Stomach smooth muscle (tissue), 2 donors: ENCODE measurements at regions not wholly inside any gene's neighbourhood (a gene's known extent, or its start where the extent isn't known, plus 50 kb on each side); places are given as distances from the start of the nearest gene placed in this dataset.

Source experiments
- H3K27ac ChIP-seq: one replicate; pipeline ENCODE4 v1.7.0; 2013; ENCODE audit warnings: mild to moderate bottlenecking, low read length, inconsistent platforms
- H3K27me3 ChIP-seq, 2 donors: one replicate each; pipeline ENCODE4 v1.7.0; 2013; ENCODE audit warnings: low read length in 2 of 2; ENCODE audit not compliant: insufficient read depth in 2 of 2, control insufficient read depth in 1 of 2
- H3K36me3 ChIP-seq, 2 donors: one replicate each; pipeline ENCODE4 v1.7.0; 2013; ENCODE audit warnings: low read length in 2 of 2; ENCODE audit not compliant: control insufficient read depth in 2 of 2, insufficient read depth in 2 of 2
- H3K4me1 ChIP-seq: one replicate; pipeline ENCODE4 v1.7.0; 2013; ENCODE audit warnings: low read length; ENCODE audit not compliant: control insufficient read depth, insufficient read depth
- H3K4me3 ChIP-seq, 2 donors: one replicate each; pipeline ENCODE4 v1.7.0; 2013; ENCODE audit warnings: low read length in 2 of 2
- H3K9ac ChIP-seq, 2 donors: one replicate each; pipeline ENCODE4 v1.7.0; 2013; ENCODE audit warnings: low read length in 2 of 2, mild to moderate bottlenecking in 1 of 2
- H3K9me3 ChIP-seq, 2 donors: one replicate each; pipeline ENCODE4 v1.7.0; 2013; ENCODE audit warnings: low read length in 2 of 2; ENCODE audit not compliant: control insufficient read depth in 2 of 2
- donor health status: healthy.
- donor health status: Pancreatic carcinoma.

DNA sequence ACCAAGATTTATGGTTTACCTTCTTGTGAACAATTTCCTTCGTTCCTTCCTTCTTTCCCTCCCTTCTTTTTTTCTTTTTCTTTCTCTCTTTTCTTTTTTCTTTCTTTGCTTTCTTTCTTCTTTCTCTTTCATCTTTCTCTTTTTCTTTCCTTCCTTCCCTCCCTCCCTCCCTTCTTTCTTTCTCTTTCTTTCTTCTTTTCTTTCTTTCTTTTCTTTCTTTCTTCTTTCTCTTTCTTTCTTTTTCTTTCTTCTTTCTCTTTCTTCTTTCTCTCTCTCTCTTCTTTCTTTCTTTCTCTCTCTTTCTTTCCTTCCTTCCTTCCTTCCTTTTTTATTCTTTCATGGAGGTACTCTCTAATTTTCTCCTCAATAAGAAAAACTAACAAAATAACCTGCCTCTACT is 462.1 kb upstream of the ATP2B1 start:
- Histone ChIP-seq H3K4me1 (no peaks in the 10 kb centered on the region), H3K9ac (no peak overlapping the region)

DNA sequence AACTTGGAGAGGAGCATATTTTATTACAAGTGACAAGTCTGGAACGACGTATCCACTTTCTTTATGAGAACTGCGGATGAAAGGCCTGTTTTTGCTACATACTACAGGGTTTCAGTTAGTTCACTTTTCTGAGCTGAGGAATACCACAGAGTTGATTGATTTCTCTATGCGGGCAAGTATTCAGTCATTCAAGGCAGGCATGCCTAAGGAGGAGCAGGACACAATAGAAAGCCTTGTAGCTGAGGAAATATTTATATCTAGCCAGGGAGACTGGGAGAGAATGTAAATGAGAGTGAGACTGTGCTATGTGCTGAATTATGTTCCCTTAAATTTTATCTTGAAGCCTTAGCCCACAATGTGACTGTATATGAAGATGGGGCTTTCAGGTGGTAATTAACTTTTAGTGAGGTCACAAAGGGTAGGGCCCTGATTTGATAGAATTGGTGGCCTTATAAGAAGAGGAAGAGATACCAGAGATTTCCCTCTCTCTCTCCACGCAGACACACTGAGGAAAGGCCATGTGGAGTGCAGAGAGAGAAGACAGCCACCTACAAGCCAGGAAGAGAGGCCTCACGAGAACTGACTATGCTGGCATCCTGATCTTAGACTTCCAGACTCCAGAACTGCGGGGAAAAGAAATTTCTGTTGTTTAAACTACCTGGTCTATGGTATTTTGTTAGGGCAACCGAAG is 459.0 kb upstream of the ATP2B1 start:
- Histone ChIP-seq H3K36me3 (no peaks in the 10 kb centered on the region), H3K27ac (no peak overlapping the region), H3K27me3 (no peaks in the 10 kb centered on the region), H3K9ac (no peak overlapping the region), H3K4me3 (no peak overlapping the region), H3K4me1 (no peaks in the 10 kb centered on the region), H3K9me3 (no peaks in the 10 kb centered on the region)

More for the DNA sequence above, 462.1 kb upstream of the ATP2B1 start:
- Histone ChIP-seq H3K36me3 (no peaks in the 10 kb centered on the region), H3K27ac (no peak overlapping the region), H3K27me3 (no peaks in the 10 kb centered on the region), H3K4me3 (no peak overlapping the region), H3K9me3 (no peaks in the 10 kb centered on the region)

DNA sequence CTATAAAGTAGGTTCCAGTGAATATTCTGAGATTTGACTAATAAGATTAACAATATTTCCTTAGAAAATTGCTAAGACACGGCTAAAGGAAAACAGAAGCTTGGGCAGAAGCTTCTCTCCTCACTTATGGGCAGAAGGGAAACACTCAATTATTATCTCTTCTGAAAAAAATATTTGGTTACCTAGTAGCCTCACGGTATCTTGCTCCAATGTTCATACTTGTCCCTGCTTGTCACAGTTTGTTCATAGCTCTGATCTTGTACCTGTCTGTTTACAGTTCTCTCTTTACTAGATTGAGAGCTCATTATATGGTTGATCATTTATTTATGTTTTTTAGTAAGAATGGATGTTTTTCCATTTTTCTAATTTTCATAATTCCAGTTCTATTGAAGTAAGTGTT is 458.0 kb upstream of the ATP2B1 start:
- Histone ChIP-seq H3K4me1 (no peaks in the 10 kb centered on the region), H3K27me3 (no peaks in the 10 kb centered on the region), H3K4me3 (no peak overlapping the region), H3K27ac (no peak overlapping the region), H3K9me3 (no peaks in the 10 kb centered on the region), H3K9ac (no peak overlapping the region), H3K36me3 (no peaks in the 10 kb centered on the region)

DNA sequence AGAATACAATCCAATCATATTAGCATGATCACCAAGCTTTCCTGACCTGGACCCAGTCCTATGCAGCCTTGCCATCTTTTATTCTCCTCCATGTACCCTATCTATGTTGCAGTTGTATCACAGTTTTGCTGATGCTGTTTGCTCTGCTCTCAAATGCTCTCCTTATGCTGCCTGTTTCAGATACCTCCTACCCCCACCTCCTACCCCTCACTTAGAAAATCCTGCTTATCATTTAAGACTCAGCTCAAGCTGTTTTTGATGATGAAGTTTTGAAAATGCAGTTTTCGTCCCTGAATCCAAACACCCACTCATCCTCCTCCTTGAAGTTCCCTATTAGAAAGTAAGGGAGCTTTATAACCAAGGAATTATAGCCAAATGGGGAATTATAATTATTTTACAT is 457.4 kb upstream of the ATP2B1 start:
- Histone ChIP-seq H3K36me3 (no peaks in the 10 kb centered on the region), H3K9ac (no peak overlapping the region), H3K9me3 (no peaks in the 10 kb centered on the region), H3K27me3 (no peaks in the 10 kb centered on the region), H3K27ac (no peak overlapping the region), H3K4me3 (no peak overlapping the region), H3K4me1 (no peaks in the 10 kb centered on the region)

DNA sequence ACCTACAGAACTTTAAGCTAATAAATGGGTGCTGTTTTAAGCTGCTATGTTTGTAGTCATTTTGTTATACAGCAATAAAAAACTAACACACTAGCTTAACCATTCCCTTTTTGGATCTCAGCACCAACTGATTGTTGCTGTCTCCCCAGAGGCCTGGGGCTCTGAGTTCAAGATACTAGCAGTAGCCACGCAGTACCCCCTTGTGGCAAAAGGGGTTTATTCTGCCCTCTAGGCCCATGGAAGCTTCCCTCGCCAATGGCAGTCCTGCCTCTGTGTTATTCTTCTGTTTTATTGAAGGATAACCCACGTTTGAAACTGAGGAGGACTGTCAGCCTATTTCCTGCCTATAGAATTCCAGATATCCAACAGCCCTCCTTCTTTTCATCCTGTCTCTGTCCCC is 455.3 kb upstream of the ATP2B1 start:
- Histone ChIP-seq H3K9ac (no peak overlapping the region), H3K27me3 (no peaks in the 10 kb centered on the region), H3K36me3 (no peaks in the 10 kb centered on the region), H3K27ac (no peak overlapping the region), H3K4me1 (no peaks in the 10 kb centered on the region), H3K9me3 (no peaks in the 10 kb centered on the region), H3K4me3 (no peak overlapping the region)

DNA sequence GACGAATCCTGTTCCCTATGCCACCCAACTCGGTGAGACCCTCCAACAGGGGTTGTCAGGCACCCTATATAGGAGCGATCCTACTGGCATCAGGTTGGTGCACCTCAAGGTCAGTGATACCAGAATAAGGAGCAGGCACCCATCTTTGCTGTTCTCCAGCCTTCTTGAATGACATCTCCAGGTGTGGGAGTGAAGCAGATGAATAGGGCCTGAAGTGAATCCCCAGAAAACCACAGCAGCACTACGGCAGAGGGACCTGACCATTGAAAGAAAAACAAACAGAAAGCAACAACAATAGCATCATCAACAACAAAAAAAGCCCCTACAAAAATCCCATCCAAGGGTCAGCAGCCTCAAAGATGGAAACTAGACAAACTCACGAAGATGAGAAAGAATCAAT is 445.2 kb upstream of the ATP2B1 start:
- no peak overlapping the region for H3K27ac ChIP-seq

DNA sequence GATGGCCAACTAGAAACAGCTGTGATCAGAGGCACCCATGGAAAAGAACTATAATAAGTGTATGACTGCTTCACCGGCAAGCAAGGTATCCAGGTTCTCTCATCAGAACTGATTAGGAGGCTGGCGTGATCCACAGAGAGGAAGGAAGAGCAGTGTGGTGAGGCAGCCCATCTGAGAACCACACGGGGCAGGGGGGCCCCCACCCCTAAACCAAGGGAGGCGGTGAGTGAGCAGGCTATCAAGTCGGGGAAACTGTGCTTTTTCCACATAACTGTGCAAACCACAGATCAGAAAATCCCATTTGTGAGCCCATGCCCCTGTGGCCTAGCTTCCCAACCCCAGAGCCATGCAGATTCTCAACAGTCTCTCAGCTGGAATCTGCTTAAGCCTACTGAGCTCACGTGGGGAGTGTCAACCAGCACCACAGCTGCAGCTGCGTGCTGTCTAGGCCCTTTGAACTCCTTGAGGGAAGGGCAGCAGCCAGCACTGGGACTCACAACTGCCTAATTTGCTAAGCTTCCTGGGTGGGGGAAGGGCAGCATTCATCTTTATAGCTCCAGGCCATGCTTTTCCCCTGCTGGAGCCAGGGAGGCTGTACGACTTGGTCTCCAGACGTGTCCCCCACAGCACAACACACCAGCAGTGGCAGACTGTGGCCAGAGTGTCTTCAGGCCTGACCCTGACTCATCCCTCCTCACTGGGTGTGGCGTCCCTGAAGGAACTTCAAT is 444.4 kb upstream of the ATP2B1 start:
- Histone ChIP-seq H3K9ac (no peak overlapping the region), H3K36me3 (no peaks in the 10 kb centered on the region), H3K9me3 (no peaks in the 10 kb centered on the region), H3K4me1 (no peaks in the 10 kb centered on the region), H3K27ac (no peak overlapping the region), H3K4me3 (no peak overlapping the region), H3K27me3 (no peaks in the 10 kb centered on the region)

More for the DNA sequence above, 445.2 kb upstream of the ATP2B1 start:
- Histone ChIP-seq H3K4me1 (no peaks in the 10 kb centered on the region), H3K36me3 (no peaks in the 10 kb centered on the region), H3K9ac (no peak overlapping the region), H3K4me3 (no peak overlapping the region), H3K9me3 (no peaks in the 10 kb centered on the region), H3K27me3 (no peaks in the 10 kb centered on the region)

DNA sequence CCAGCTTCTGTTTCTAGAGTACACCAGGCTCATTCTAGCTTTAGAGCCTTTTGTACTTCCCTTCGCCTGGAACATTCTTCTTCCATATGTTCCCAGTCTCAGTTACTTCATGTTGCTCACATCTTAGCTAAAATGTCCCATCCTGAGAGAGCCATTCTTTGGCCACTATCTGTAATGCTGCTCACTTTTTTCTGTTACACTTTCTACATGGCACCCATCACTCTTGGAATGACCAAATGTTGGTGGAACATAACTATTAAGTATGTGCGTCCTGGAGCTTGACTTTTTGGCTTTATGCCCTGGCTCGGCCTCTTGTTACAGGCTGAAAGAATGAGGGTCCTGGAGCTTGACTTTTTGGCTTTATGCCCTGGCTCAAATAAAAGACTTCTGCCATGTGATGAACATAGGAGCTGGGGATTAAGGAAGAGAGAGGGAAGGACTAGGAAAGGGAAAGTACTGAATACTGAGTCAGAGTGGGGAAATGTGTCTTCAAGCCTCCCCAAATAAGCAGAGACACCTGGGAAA is 442.9 kb upstream of the ATP2B1 start:
- Histone ChIP-seq H3K4me1 (no peaks in the 10 kb centered on the region), H3K9me3 (no peaks in the 10 kb centered on the region), H3K27me3 (no peaks in the 10 kb centered on the region), H3K36me3 (no peaks in the 10 kb centered on the region), H3K4me3 (no peak overlapping the region), H3K27ac (no peak overlapping the region), H3K9ac (no peak overlapping the region)

DNA sequence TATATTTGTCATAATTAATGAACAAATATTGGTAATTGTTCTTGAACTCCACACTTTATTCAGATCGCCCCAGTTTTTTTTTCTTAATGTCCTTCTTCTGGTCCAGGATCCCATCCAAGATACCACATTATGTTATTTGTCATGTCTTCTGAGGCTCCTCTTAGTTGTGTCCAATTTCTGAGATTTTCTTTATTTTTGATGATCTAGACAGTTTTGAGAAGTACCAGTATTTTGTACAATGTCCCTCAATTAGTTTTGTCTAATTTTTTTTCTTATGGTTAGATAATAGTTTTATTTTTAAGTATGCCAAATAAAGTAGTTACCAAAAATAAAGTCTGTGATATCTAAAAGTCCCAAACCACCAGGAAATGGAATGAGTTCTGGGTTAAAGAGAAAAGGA is 440.8 kb upstream of the ATP2B1 start:
- Histone ChIP-seq H3K9ac (no peak overlapping the region), H3K27ac (no peak overlapping the region), H3K36me3 (no peaks in the 10 kb centered on the region), H3K4me3 (no peak overlapping the region), H3K4me1 (no peaks in the 10 kb centered on the region), H3K9me3 (no peaks in the 10 kb centered on the region), H3K27me3 (no peaks in the 10 kb centered on the region)

DNA sequence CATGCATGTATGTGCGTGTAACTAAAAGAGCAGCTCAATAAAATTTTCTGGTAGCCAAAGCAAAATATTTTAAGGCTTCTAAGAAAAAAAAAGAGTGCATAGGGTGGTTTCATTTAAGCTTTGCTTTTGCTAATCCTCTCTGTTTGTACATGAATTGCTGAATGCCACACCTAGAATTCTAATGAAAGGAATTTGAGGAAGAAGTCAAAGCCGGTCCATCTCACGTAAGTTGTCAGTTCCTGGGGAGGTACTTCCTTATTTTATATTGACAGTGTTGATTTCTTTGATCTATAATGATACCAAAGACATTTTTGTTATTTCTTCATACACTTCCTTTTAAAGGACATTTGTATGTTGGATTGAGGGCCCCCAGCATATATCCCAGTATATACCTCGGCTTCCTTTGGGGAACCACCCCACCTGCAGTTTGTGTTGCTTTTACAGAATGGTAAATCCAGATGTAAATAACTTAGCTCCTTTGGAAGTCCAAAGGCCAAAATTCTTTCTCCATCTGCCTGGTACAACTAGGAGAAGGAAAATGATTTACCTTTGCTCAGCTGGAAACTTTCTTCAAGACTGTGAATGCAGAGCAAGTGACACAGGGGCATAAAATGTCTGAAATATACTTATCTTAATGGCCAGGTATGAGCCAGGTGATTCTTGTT is 420.9 kb upstream of the ATP2B1 start:
- no peaks in the 10 kb centered on the region for H3K27me3 ChIP-seq
- no peaks in the 10 kb centered on the region for H3K9me3 ChIP-seq
- no peak overlapping the region for H3K27ac ChIP-seq
- no peak overlapping the region for H3K4me3 ChIP-seq
- H3K9ac ChIP-seq = no peak overlapping the region
- no peaks in the 10 kb centered on the region for H3K36me3 ChIP-seq
- no peaks in the 10 kb centered on the region for H3K4me1 ChIP-seq
